GM18909 (cell line): ENCODE measurements at regions not wholly inside any gene's neighbourhood (a gene's known extent, or its start where the extent isn't known, plus 50 kb on each side); places are given as distances from the start of the nearest gene placed in this dataset.
"Not testable (repeated sequence)": the region's sequence is repeated elsewhere in the genome, so short reads cannot be mapped to it uniquely, and the experiment has no call there.

Experiments
- ATAC-seq: cut with Tn5 transposase; IDR thresholded peaks from one replicate; pipeline ENCODE4 v1.9.1; 2021; ENCODE audit warnings: mild to moderate bottlenecking; ENCODE audit not compliant: unreplicated experiment, poor library complexity

DNA sequence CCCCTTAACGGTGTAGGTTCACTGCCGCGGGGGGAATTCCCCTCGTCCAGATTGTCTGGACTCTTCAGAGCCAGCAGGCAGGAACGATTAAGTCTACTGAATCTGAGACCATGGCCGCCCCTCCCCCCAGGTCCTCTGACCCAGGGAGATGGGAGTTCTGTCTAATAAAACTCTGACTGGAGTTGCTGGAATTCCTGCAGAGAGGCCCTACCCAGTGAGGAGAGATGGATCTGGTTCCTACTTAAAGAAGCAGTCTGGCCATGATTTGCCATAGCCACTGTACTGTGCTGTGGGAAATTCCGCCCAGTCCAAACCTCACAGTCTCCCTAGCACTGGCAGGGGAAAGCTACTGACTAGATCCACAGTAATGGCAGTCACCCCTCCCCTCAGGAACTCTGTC lies 237.7 kb upstream of the RASA1 start:
- ATAC-seq = no peak

DNA sequence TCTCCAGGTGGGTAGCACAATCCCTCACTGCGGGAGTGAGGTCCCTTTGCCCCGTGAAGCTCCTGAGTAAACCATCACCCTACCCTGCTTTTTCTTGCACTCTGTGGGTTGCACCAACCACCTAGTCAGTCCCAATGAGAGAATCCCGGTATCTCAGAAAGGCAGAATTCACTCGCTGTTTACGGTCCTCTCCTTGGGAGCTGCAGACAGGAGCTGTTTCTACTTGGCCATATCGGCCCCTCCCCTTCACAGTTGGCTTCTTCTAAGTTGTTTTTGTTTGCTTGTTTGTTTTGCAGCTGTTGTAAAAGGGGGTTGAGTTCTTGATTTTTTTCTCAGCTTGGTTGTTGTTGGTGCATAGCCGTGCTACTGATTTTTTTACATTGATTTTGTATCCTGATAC lies 237.0 kb upstream of the RASA1 start:
- ATAC-seq = no peak

DNA sequence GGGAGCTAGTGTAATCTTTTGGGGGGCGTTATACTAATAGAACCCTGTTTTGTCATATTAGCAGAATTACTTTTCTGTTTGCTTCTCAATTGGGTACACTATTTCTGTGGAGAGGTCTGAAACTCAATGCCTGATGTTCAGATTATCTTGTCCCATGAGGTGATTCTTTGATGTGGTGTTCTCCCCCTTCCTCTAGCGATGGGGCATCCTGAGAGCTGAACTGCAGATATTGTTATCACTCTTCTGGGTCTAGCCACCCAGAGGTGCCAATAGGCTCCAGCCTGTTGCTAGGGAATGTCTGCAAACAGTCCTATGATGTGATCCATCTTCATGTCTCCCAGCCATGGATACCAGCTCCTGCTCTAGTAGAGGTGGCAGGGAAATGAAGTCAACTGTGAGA lies 233.1 kb upstream of the RASA1 start:
- ATAC-seq = no peak

- no peak for ATAC-seq
These were observed 225.1 kb upstream of the RASA1 start for GRCh38 chr5:87042554-87042953.

GRCh38 chr5:87048156-87048555 lies 219.5 kb upstream of the RASA1 start:
- ATAC-seq = no peak

GRCh38 chr5:87049012-87049411 lies 218.7 kb upstream of the RASA1 start:
- not testable (repeated sequence) for ATAC-seq

- ATAC-seq = no peak
These were observed 216.1 kb upstream of the RASA1 start for GRCh38 chr5:87051502-87052113.

DNA sequence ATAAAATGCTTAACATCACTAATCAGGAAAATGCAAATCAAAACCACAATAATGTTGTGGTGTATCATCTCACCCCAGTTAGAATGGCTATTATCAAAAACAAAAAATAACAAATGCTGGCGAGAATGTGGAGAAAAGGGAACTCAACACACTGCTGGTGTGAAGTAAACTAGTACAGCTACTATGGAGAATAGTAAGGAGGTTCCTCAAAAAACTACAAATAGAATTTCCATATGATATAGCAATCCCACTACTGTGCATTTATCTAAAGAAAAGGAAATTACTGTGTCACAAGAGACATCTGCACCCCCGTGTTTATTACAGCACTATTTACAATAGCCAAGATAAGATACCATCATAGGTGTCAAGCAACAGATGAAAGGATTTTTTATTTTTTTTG lies 214.5 kb upstream of the RASA1 start:
- no peak for ATAC-seq

GRCh38 chr5:87054821-87055220 lies 212.9 kb upstream of the RASA1 start:
- no peak for ATAC-seq

DNA sequence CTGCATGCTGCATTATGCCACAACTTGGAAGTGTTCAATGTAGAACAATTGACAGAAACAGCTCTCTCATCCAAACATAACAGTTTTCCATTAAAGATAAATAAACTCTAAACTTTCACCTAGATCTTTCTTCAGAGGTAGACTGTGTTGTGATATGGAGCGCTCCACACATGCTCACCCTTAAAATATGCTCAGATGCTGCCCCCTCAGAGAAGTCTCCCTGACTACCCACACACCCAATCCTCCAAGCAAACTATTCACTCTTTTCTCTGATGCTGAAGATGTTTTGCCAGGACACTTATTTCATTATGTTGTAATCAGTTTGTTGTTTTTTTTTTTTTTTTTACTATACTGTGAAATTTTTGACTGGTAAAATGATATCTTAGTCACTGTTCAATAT lies 206.6 kb upstream of the RASA1 start:
- ATAC-seq = no peak

GRCh38 chr5:87069311-87069710 lies 198.4 kb upstream of the RASA1 start:
- no peak for ATAC-seq

GRCh38 chr5:87069974-87070608 lies 197.6 kb upstream of the RASA1 start:
- ATAC-seq = peak; percentile 60

DNA sequence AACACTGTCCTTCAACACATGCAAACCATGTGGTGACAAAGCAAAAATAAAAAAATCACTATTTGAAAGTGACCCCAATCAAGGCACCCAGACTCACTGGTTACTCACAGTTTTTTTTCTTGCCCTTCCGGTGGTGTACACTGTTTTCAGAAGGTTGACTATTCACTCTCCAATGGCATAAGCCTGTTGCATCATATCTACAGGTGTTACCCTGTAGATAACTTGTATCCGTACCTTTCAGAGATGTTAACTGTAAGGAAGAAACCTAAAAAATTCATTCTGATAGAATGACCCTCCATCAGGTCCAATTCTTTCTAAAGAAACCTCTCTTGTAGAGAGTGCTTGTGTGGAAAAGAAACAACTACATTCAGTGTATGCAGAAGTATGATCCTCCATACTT lies 193.6 kb upstream of the RASA1 start:
- ATAC-seq = no peak

DNA sequence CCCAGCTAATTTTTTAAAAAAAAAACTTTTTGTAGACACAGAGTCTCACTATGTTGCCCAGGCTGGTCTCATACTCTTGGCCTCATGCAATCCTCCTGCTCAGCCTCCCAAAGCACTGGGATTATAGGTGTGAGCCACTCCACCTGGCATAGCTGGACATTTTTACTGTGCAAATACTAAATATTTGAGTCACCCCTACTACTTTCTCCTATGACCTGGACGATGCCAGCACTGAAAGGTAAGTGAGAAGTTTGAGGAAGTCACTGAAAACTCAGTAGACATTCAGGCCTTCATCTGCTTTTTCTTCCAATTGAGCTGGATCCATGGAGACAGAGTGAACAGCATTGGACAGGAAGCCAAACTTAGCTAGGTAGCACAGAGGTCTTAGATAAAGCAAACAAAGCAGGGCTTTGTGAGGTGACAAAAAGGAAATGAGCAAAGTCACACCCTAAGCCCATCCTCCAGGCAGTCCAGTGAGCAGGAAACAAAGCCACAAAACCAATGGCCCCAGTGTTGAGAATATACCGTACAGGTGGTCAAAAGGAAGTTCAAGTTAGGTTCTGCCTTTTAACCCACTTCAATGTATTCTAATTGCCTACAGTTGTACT lies 192.6 kb upstream of the RASA1 start:
- ATAC-seq = peak; percentile 96

GRCh38 chr5:87076411-87076810 lies 191.3 kb upstream of the RASA1 start:
- no peak for ATAC-seq

GRCh38 chr5:87076931-87077330 lies 190.8 kb upstream of the RASA1 start:
- ATAC-seq = no peak

- no peak for ATAC-seq
These were observed 188.5 kb upstream of the RASA1 start for GRCh38 chr5:87079219-87079618.

GRCh38 chr5:87081016-87081415 lies 186.7 kb upstream of the RASA1 start:
- ATAC-seq = no peak

- peak; percentile 92 for ATAC-seq
These were observed 185.9 kb upstream of the RASA1 start for GRCh38 chr5:87081511-87082372.

- ATAC-seq = no peak
These were observed 173.3 kb upstream of the RASA1 start for GRCh38 chr5:87094347-87094746.

- no peak for ATAC-seq
These were observed 172.8 kb upstream of the RASA1 start for GRCh38 chr5:87094833-87095232.
